ENCODE measurements at regions not wholly inside any gene's neighbourhood (a gene's known extent, or its start where the extent isn't known, plus 50 kb on each side); places are given as distances from the start of the nearest gene placed in this dataset.

- Mint-ChIP-seq H3K4me1 (no peaks in the 10 kb centered on the region), H3K9me3 (ENCODE audit: insufficient read depth) (no peaks in the 10 kb centered on the region), H3K4me3 (no peak overlapping the region), H3K27me3 (no peaks in the 10 kb centered on the region), H3K27ac (no peak overlapping the region)
- Histone ChIP-seq H3K9me3 (ENCODE audit: control extremely low read depth in 1 of 3, control insufficient read depth in 2 of 3, insufficient read depth in 1 of 3, low read length in 2 of 3) (peaks cover 0 to 17% (median 0%) of the 10 kb centered on the region in 3 donors), H3K36me3 (replicated peaks in 1 of 2; ENCODE audit: control extremely low read depth in 1 of 2, control insufficient read depth in 1 of 2, extremely low read depth in 1 of 2, insufficient read depth in 2 of 2, low read length in 1 of 2) (no peaks in the 10 kb centered on the region), H3K4me1 (ENCODE audit: control insufficient read depth in 2 of 2, insufficient read depth in 2 of 2, low read length in 2 of 2) (no peaks in the 10 kb centered on the region), H3K9ac (ENCODE audit: low read length) (no peak overlapping the region), H2AFZ (ENCODE audit: insufficient read depth, low read depth, low read length, poor library complexity, severe bottlenecking) (no peak overlapping the region), H3K4me3 (ENCODE audit: control extremely low read depth in 1 of 5, extremely low read depth in 1 of 5, insufficient read depth in 1 of 5, low read depth in 2 of 5, low read length in 4 of 5) (no peak overlapping the region), H3K27ac (ENCODE audit: low read length in 2 of 2) (no peak overlapping the region), H3K79me2 (ENCODE audit: control insufficient read depth, insufficient read depth, low read length) (no peaks in the 10 kb centered on the region), H3K4me2 (replicated peaks; ENCODE audit: low read depth, low read length, poor library complexity, severe bottlenecking) (no peak overlapping the region), H4K20me1 (ENCODE audit: control insufficient read depth, insufficient read depth, low read length, poor library complexity, severe bottlenecking) (no peaks in the 10 kb centered on the region), H3K27me3 (replicated peaks in 1 of 4; ENCODE audit: control extremely low read depth in 1 of 4, control insufficient read depth in 3 of 4, insufficient read depth in 4 of 4, low read length in 3 of 4) (no peaks in the 10 kb centered on the region)
- TF ChIP-seq, protein P1, sequence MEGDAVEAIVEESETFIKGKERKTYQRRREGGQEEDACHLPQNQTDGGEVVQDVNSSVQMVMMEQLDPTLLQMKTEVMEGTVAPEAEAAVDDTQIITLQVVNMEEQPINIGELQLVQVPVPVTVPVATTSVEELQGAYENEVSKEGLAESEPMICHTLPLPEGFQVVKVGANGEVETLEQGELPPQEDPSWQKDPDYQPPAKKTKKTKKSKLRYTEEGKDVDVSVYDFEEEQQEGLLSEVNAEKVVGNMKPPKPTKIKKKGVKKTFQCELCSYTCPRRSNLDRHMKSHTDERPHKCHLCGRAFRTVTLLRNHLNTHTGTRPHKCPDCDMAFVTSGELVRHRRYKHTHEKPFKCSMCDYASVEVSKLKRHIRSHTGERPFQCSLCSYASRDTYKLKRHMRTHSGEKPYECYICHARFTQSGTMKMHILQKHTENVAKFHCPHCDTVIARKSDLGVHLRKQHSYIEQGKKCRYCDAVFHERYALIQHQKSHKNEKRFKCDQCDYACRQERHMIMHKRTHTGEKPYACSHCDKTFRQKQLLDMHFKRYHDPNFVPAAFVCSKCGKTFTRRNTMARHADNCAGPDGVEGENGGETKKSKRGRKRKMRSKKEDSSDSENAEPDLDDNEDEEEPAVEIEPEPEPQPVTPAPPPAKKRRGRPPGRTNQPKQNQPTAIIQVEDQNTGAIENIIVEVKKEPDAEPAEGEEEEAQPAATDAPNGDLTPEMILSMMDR (IDR thresholded peaks at IDR 0.05): no peak
- TF ChIP-seq EZH2 (IDR thresholded peaks at IDR 0.05; ENCODE audit: borderline replicate concordance, insufficient read depth, low read depth, low read length, poor library complexity, severe bottlenecking): no peak
- DNase-seq (no peak), ATAC-seq (ENCODE audit: low read depth) (no peak)
- 81% methylated on average over 7 of the region's 11 CpGs for WGBS (ENCODE audit: insufficient coverage)
- ChIA-PET POLR2A (no interaction called here), CTCF (no interaction called here)
- intact Hi-C loops (cut with micrococcal nuclease): no loop called here
These were observed 255.8 kb downstream of the GLI2 start for GRCh38 chr2:120991441-120991840.

GRCh38 chr2:120992791-120993555 is 257.3 kb downstream of the GLI2 start:
- no peaks in the 10 kb centered on the region for H4K20me1 ChIP-seq (ENCODE audit: control insufficient read depth, insufficient read depth, low read length, poor library complexity, severe bottlenecking)
- WGBS (ENCODE audit: insufficient coverage): 84% methylated on average over 8 of the region's 11 CpGs
- H3K4me1 Mint-ChIP-seq: no peaks in the 10 kb centered on the region
- no peaks in the 10 kb centered on the region for H3K27me3 Mint-ChIP-seq
- DNase-seq (no peak), ATAC-seq (ENCODE audit: low read depth) (no peak)
- POLR2A ChIA-PET: no interaction called here
- H3K4me1 ChIP-seq (ENCODE audit: control insufficient read depth in 2 of 2, insufficient read depth in 2 of 2, low read length in 2 of 2): no peaks in the 10 kb centered on the region
- no peak overlapping the region for H3K4me3 ChIP-seq (ENCODE audit: control extremely low read depth in 1 of 5, extremely low read depth in 1 of 5, insufficient read depth in 1 of 5, low read depth in 2 of 5, low read length in 4 of 5)
- H2AFZ ChIP-seq (ENCODE audit: insufficient read depth, low read depth, low read length, poor library complexity, severe bottlenecking): no peak overlapping the region
- no peaks in the 10 kb centered on the region for H3K79me2 ChIP-seq (ENCODE audit: control insufficient read depth, insufficient read depth, low read length)
- no peak overlapping the region for H3K4me2 ChIP-seq (replicated peaks; ENCODE audit: low read depth, low read length, poor library complexity, severe bottlenecking)
- H3K4me3 Mint-ChIP-seq: no peak overlapping the region
- peaks cover 0 to 12% (median 0%) of the 10 kb centered on the region in 3 donors for H3K9me3 ChIP-seq (ENCODE audit: control extremely low read depth in 1 of 3, control insufficient read depth in 2 of 3, insufficient read depth in 1 of 3, low read length in 2 of 3)
- H3K9me3 Mint-ChIP-seq (ENCODE audit: insufficient read depth): no peaks in the 10 kb centered on the region
- H3K27ac Mint-ChIP-seq: no peak overlapping the region
- H3K27me3 ChIP-seq (replicated peaks in 1 of 4; ENCODE audit: control extremely low read depth in 1 of 4, control insufficient read depth in 3 of 4, insufficient read depth in 4 of 4, low read length in 3 of 4): no peaks in the 10 kb centered on the region
- intact Hi-C loops (cut with micrococcal nuclease): no loop called here
- CTCF ChIA-PET: no interaction called here
- no peak overlapping the region for H3K9ac ChIP-seq (ENCODE audit: low read length)
- TF ChIP-seq EZH2 (IDR thresholded peaks at IDR 0.05; ENCODE audit: borderline replicate concordance, insufficient read depth, low read depth, low read length, poor library complexity, severe bottlenecking): no peak
- TF ChIP-seq, protein P1 (IDR thresholded peaks at IDR 0.05): no peak
- no peaks in the 10 kb centered on the region for H3K36me3 ChIP-seq (replicated peaks in 1 of 2; ENCODE audit: control extremely low read depth in 1 of 2, control insufficient read depth in 1 of 2, extremely low read depth in 1 of 2, insufficient read depth in 2 of 2, low read length in 1 of 2)
- no peak overlapping the region for H3K27ac ChIP-seq (ENCODE audit: low read length in 2 of 2)

Data from B cell (primary cell).